Thoracic aorta (tissue), 2 donors: ENCODE measurements at regions not wholly inside any gene's neighbourhood (a gene's known extent, or its start where the extent isn't known, plus 50 kb on each side); places are given as distances from the start of the nearest gene placed in this dataset.

ENCODE experiments used
- ATAC-seq: fragments of 150-250 bp; one replicate; pipeline ENCODE4 v1.8.0; 2017; ENCODE audit warnings: low read depth; ENCODE audit not compliant: insufficient number of reproducible peaks, low FRiP score
- DNase-seq: peaks from one replicate; pipeline ENCODE4 v3.0.0-alpha.2; 2020; ENCODE audit warnings: low spot score
- H3K27ac ChIP-seq, 2 donors: fragments of 200-600 bp; sonication (generic); 1 replicate in 1 of 2; 2 replicates in 1 of 2; pipeline ENCODE4 v1.5.1; 2016; ENCODE audit warnings: mild to moderate bottlenecking in 2 of 2, moderate library complexity in 2 of 2
- H3K27me3 ChIP-seq: fragments of 200-600 bp; sonication (generic); replicated peaks from 2 replicates; pipeline ENCODE4 v1.6.0; 2016; ENCODE audit warnings: mild to moderate bottlenecking; ENCODE audit not compliant: insufficient read depth
- H3K36me3 ChIP-seq: fragments of 200-600 bp; sonication (generic); one replicate; pipeline ENCODE4 v1.5.1; 2016
- H3K4me1 ChIP-seq, 2 donors: fragments of 200-600 bp; sonication (generic); 1 replicate in 1 of 2; 2 replicates in 1 of 2; pipeline versions ENCODE4 v1.5.1 to v1.6.0; 2016; ENCODE audit warnings: low read depth in 2 of 2, mild to moderate bottlenecking in 1 of 2; ENCODE audit not compliant: control insufficient read depth in 1 of 2
- H3K4me3 ChIP-seq: fragments of 200-600 bp; sonication (generic); 2 replicates; pipeline ENCODE4 v1.5.1; 2016; ENCODE audit warnings: mild to moderate bottlenecking
- H3K9me3 ChIP-seq: fragments of 200-600 bp; sonication (generic); 2 replicates; pipeline ENCODE4 v1.5.1; 2016
- TF ChIP-seq, protein P1 (sequence below): fragments of 200-600 bp; sonication (generic); IDR thresholded peaks from one replicate; pipeline ENCODE4 v1.5.1; 2019; ENCODE audit warnings: antibody characterized with exemption

GRCh38 chr16:13426736-13427135 is 493.2 kb upstream of the ERCC4 start:
- no peaks in the 10 kb centered on the region for H3K27me3 ChIP-seq
- no peaks in the 10 kb centered on the region for H3K36me3 ChIP-seq
- ATAC-seq = no peak
- TF ChIP-seq, protein P1, sequence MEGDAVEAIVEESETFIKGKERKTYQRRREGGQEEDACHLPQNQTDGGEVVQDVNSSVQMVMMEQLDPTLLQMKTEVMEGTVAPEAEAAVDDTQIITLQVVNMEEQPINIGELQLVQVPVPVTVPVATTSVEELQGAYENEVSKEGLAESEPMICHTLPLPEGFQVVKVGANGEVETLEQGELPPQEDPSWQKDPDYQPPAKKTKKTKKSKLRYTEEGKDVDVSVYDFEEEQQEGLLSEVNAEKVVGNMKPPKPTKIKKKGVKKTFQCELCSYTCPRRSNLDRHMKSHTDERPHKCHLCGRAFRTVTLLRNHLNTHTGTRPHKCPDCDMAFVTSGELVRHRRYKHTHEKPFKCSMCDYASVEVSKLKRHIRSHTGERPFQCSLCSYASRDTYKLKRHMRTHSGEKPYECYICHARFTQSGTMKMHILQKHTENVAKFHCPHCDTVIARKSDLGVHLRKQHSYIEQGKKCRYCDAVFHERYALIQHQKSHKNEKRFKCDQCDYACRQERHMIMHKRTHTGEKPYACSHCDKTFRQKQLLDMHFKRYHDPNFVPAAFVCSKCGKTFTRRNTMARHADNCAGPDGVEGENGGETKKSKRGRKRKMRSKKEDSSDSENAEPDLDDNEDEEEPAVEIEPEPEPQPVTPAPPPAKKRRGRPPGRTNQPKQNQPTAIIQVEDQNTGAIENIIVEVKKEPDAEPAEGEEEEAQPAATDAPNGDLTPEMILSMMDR = no peak
- H3K4me1 ChIP-seq = no peaks in the 10 kb centered on the region
- DNase-seq = no peak
- H3K27ac ChIP-seq = no peak overlapping the region
- no peaks in the 10 kb centered on the region for H3K9me3 ChIP-seq
- no peak overlapping the region for H3K4me3 ChIP-seq

DNA sequence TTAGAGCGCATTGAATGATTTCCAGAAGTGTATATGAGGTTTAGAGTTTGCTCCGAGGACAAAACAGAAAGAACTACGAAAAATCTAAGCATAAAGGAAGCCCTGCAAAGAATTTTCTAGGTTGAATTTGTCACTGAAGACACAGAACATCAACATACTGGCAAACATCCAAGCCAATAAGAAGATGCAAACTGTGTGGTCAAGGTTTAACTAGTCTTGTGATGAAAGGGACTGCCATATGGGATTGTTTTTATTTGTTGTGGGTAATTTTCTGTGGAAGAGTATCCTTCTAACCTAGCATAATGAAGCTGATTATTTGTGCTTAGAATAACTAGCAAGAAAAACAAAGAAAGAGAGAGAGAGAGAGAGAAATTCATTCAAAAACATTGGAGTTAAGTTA is 492.0 kb upstream of the ERCC4 start:
- no peak overlapping the region for H3K4me3 ChIP-seq
- DNase-seq = no peak
- no peak for ATAC-seq
- no peaks in the 10 kb centered on the region for H3K4me1 ChIP-seq
- H3K27ac ChIP-seq = no peak overlapping the region
- no peaks in the 10 kb centered on the region for H3K36me3 ChIP-seq
- TF ChIP-seq, protein P1 = no peak
- no peaks in the 10 kb centered on the region for H3K9me3 ChIP-seq
- no peaks in the 10 kb centered on the region for H3K27me3 ChIP-seq

DNA sequence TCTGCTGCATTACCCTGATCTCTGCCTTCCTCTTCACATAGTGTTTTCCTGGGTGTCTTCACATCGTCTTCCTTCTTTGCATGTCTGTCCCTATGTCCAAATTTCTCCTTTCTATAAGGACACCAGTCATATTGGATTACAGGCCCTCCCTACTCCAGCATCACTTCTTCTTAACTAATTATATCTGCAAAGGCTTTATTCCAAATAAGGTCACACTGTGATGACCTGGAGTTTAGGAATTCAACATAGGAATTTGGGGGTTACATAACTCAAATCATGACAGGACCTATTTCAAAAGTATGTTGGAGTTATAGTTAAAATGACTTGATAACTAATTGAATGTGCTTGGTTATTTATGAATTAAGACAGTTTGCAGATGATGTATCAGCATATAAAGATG is 490.5 kb upstream of the ERCC4 start:
- H3K27ac ChIP-seq = no peak overlapping the region
- TF ChIP-seq, protein P1 = no peak
- no peaks in the 10 kb centered on the region for H3K9me3 ChIP-seq
- H3K4me3 ChIP-seq = no peak overlapping the region
- H3K4me1 ChIP-seq = no peaks in the 10 kb centered on the region
- no peak for ATAC-seq
- no peaks in the 10 kb centered on the region for H3K36me3 ChIP-seq
- DNase-seq = no peak
- H3K27me3 ChIP-seq = no peaks in the 10 kb centered on the region

DNA sequence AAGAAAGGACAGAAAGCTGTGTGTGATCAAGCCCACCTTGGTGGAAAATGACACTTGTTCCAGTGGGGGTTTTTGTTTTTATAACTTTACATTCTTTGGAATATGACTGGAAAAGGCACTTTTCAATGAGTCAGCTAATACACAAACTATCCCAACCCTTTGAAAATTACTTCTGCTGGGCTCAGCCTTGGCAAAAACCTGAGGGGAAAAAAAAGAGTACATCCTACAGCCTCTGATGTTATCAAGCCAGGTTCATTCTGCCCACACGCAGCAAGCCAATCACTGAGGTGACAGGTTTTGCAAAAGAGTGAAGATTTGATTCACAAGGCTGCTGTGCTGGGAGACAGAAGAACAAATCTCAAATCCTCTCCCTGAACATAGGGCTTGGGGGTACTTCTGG is 484.5 kb upstream of the ERCC4 start:
- no peak for ATAC-seq

DNA sequence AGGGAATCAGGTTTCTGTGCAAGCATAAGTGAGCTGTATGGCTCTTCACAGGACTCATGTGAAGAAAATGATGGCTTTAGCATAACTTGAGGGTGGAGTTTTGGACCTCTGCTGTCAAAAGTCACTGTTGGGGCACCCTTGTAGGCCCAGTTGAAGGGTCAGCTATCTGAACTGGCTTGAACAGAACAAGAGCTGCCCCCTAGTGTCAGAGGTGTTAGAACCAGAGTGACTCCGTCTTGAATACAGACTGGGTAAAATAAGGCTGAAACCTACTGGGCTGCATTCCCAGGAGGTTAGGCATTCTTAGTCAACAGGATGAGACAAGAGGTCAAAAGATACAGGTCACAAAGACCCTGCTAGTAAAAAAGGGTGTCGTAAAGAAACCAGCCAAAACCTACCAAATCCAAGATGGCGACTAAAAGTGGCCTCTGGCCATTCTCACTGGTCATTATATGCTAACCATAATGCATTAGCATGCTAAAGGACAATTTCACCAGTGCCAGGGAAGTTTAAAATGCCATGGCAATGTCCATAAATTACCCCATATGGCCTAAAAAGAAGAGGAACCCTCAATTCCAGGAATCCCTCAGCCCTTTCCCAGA is 484.0 kb upstream of the ERCC4 start:
- Histone ChIP-seq H3K4me1 (no peaks in the 10 kb centered on the region), H3K36me3 (no peaks in the 10 kb centered on the region), H3K27ac (no peak overlapping the region), H3K9me3 (no peaks in the 10 kb centered on the region), H3K4me3 (no peak overlapping the region), H3K27me3 (no peaks in the 10 kb centered on the region)
- TF ChIP-seq, protein P1 = no peak
- ATAC-seq = no peak
- no peak for DNase-seq

More for the DNA sequence above, 484.5 kb upstream of the ERCC4 start:
- Histone ChIP-seq H3K4me1 (no peaks in the 10 kb centered on the region), H3K9me3 (no peaks in the 10 kb centered on the region), H3K27me3 (no peaks in the 10 kb centered on the region), H3K4me3 (no peak overlapping the region), H3K27ac (no peak overlapping the region), H3K36me3 (no peaks in the 10 kb centered on the region)
- TF ChIP-seq, protein P1 = no peak
- no peak for DNase-seq
